Urothelium cell line (cell line): ENCODE measurements at regions not wholly inside any gene's neighbourhood (a gene's known extent, or its start where the extent isn't known, plus 50 kb on each side); places are given as distances from the start of the nearest gene placed in this dataset.
A peak's percentile ranks its signal among the peaks of the same experiment; 100 is the strongest.
"Not testable (repeated sequence)": the region's sequence is repeated elsewhere in the genome, so short reads cannot be mapped to it uniquely, and the experiment has no call there.

Experiments
- DNase-seq: peaks from one replicate; pipeline ENCODE4 v3.0.0; 2011; ENCODE audit warnings: low spot score, mixed read lengths
- FAIRE-seq: peaks from 2 replicates; lab custom pipeline; 2011; peaks lifted over from hg19 to GRCh38; lab: Jason Lieb, UNC

DNA sequence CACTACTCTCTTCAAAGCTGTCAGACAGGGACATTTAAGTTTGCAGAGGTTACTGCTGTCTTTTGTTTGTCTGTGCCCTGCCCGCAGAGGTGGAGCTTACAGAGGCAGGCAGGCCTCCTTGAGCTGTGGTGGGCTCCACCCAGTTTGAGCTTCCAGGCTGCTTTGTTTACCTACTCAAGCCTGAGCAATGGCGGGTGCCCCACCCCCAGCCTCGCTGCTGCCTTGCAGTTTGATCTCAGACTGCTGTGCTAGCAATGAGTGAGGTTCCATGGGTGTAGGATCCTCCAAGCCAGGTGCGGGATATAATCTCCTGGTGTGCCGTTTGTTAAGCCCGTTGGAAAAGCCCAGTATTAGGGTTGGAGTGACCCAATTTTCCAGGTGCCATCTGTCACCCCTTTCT lies 581.2 kb downstream of the ANKRD50 start:
- not testable (repeated sequence) for DNase-seq, FAIRE-seq

DNA sequence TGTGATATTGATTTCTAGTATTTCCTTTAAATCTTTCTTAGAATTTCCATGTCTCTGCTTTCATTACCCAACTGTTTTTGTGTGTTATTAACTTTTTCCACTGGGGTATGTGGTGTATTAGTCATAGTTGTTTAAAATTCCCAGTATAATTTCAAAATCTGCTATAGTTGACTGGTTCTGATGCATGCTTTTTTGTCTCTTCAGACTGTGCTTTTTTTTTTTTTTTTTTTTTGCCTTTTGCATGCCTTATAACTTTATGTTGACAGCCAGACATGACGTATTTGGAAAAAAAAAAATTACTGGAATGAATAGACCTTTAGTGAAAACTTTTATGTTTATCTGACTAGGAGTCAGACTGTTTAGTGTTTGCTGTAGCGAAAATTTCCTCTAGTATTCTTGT lies 580.4 kb downstream of the ANKRD50 start:
- DNase-seq, result no peak
- FAIRE-seq, result no peak

DNA sequence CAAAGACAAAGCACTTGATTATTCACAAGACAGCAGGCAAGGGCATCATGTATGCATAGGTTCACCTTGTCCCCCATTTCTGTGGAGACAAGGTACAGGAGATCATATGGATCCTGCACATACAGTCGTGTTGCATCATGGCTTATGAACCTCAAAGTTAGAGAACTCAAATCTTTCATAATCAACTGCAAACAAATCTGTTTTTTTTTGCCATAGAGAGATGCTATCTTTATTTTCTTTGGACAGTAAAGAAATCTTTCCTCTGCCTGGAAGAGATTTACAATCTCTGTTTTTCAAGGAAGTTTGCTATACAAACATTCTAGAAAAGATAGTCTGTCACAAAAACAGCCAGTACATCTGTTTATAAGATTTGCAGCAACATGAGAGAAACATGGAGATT lies 578.8 kb downstream of the ANKRD50 start:
- DNase-seq (no peak), FAIRE-seq (no peak)

DNA sequence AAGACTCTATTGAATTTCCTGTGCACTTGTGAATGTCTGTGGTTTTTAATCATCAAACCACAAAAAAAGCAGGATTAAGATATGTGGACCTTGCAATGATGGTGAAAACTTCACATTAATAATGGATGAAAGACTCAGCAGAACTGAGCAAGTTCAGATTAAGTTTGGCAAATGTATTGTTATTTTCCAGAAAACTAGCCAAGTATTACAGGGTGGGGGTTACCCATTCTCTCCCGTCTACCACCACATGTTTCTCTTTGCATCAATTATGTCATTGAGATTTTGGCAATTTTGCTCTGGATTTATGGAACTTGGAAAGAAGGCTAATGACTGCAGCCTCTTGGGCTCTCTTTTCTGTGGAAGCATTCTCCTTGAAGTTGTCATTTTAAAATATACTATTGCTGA lies 577.1 kb downstream of the ANKRD50 start:
- no peak for FAIRE-seq
- DNase-seq, result peak; percentile 12

DNA sequence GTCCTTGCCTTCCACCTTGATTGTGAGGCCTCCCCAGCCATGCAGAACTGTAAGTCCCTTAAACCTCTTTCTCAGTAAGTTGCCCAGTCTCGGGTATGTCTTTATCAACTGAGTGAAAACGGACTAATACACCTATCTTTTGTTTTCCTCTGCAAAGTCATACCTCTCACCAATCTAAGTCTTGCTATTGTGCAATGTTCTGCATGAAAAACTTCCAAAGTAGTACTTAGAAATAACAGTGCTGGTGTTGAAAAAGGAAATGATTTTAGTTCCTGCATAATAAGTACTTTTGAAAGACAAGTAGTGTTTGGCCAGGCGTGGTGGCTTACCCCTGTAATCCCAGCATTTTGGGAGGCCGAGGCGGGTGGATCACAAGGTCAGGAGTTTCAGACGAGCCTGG lies 573.5 kb downstream of the ANKRD50 start:
- FAIRE-seq (no peak), DNase-seq (no peak)

DNA sequence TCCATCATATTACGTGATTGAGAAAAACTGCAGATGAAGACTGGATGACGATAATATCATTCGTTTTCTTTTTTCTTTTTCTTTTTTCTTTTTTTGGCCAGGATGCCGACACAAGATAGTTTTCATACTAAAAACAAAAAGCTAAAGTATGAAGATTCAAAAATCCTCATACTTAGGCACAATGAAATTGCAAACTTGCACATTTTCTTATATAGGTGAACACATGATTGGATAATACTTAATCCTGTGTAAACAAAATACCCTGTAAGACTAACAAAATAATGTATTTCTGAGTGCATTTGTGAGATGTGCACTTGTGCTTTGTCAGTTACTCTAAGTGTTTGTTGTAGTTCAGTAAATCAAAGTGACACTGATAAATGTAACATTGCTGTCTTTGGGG lies 568.9 kb downstream of the ANKRD50 start:
- FAIRE-seq, result no peak
- no peak for DNase-seq

DNA sequence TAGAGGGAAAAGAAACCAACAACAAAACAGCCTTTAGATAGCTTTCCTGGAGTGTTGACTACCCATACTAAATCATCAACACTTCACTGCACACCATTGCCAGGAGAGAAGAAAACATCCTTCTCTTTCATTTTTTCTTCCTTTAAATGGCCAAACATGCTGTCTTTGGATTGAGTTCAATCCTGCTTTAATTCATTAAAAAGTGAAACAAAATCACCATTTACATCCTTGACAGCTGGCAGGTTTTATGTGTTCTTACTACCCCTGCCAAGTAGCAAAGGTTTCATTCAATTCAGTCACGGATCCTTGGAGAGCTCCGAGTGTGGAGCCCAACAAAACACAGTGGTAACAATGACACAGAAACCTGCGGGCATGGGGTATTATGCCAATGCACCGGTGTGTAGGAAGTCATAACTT lies 568.3 kb downstream of the ANKRD50 start:
- peak; percentile 14 for DNase-seq
- no peak for FAIRE-seq

DNA sequence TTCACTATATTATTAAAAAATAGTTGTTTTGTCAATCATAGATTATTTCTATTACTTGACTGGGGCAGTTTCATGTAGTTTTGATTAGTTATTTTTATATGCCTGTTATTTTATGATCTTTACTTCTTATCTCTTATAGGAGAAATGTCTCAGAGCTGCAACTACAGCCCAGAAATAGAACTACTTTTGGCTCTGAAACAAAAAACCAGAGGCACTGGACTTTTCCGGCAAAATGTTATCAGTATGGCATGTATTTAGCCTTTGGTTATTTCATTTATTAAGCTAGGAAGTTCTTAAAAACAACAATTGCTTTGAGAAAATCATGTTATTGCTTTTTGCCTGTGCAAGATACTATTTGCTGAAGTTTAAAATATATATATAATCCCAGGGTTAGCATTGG lies 566.5 kb downstream of the ANKRD50 start:
- DNase-seq, result no peak
- FAIRE-seq, result no peak

DNA sequence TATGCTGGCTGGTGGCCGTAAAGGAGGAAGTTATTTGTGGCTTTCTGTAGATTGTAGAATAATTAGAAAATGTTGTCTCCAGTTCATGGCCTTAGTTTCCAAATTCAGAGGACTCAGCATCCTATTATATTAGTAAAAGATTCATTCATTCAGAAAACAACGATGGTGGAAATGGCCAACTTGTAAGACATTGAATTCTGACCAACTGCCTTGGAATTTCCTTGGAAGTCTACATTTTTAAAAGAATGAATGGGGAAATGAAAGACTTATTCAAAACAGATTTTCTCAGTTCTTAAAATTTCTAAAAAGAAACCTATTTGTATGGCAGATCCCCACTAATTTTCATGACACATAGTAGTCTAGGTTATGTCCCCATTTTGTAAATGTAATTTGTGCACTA lies 561.5 kb downstream of the ANKRD50 start:
- DNase-seq, result no peak
- no peak for FAIRE-seq

DNA sequence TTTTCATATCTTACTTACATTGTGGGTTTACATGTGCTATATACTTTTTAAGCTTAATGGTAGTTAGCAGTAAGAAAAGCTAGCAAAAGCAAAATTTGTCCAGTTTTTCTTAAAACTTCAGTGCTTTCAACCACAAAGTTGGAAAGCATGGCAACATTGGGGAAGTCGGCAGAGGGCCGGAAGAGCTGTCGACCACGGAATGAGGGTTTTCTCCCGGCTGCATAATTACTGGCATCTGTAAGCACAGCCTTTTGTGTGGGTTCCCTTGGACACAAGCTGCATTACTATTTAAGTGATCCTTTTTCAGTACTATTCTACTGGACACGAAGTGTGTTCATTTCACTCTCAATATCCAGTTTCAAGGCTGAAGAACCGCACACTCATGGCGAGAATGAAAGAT lies 560.4 kb downstream of the ANKRD50 start:
- DNase-seq (no peak), FAIRE-seq (no peak)

DNA sequence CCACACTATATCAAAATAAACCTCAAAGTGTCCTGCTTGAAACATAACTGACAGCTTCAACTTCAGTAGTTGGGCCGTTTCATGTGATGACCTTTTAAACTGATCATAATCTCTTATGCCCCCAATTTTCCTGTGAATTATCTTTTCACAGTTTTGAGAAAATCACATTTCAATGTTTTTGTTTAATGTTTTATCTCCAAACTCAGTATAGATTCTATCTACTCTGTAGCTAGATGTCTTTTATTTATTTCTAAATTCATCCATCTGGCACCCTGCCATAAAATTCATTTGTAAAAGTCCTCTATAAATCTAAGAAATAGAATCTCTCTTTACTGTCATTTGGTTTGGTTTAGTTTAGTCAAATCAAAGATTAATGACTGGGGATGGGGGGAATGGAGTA lies 557.3 kb downstream of the ANKRD50 start:
- no peak for FAIRE-seq
- DNase-seq, result no peak

DNA sequence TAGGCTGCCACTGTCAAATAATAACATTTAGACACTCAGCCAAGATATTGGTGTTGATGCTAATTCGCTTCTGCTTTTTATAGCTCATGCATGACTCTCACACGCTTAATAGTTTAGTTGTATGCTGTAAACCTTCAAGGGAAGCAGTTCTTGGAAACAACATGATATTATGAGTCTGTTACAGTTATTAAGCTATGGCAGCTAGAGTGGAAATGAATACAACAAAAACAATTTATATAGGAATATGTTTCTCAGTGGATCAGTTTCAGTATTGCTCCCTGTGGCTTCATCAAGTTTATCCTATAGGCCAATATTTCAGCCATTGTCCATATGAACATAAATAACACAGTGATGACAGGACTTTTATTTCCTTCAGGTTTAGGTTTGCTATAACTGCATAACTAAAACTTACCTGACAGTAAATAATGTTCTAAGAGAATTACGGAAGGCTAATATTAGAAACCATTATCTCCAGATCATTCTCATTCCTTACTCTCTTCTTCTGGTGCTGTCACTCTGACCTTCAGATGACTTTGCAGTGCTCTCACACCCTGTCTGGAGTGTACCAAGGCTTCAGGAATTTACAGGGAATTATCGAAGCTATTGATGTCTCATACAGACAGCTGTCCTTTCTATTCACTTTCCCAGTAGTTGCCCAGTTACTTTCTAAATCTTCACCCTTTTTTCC lies 555.0 kb downstream of the ANKRD50 start:
- no peak for FAIRE-seq
- DNase-seq, result no peak

DNA sequence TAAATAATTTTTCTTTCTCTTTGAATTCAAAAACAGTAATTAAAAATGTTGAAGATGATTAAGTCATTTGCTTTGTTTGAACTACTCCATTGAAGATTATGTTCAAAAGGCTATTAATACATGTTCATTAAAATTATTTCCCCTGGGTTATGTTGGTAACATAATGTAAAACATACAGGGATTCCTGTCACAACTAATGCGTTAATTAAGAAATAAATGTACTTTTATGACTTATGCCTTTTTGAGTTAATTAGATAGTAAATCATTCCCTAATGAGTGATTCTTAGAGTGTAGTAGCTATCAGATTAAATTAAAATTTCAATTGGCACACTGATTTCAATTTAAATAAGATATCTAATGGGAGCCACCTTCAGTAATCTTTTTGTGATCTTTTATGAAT lies 549.1 kb downstream of the ANKRD50 start:
- no peak for FAIRE-seq
- no peak for DNase-seq

DNA sequence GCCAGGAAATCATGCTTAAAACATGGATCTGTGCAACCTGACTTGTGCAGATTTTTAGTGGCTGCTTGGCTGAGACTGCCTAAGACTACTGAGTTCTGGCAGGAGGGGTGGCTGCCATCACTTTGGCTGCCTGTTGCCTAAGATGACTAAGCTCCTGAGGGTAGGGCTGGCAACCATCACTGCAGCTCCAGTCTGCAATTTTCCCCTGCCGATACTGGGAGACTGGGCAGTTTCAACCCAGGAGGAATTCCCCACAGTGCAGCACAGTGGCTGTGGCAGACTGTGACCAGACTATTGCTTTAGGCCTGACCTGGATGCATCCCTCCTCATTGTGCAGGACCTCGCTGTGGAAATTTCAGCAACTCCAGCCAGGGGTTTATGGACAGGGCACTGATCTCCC lies 544.9 kb downstream of the ANKRD50 start:
- DNase-seq (no peak), FAIRE-seq (no peak)

DNA sequence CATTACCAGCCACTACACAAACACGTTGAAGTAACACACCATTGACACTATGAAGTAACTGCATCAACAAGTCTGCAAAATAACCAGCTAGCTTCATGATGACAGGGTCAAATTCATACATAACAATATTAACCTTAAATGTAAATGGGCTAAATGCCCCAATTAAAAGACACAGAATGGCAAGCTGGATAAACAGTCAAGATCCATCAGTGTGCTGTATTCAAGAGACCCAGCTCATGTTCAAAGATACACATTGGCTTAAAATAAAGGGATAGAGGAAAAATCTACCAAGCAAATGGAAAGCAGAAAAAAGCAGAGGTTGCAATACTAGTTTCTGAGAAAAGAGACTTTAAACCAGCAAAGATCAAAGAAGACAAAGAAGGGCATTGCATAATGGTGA lies 543.0 kb downstream of the ANKRD50 start:
- DNase-seq, FAIRE-seq: not testable (repeated sequence)

DNA sequence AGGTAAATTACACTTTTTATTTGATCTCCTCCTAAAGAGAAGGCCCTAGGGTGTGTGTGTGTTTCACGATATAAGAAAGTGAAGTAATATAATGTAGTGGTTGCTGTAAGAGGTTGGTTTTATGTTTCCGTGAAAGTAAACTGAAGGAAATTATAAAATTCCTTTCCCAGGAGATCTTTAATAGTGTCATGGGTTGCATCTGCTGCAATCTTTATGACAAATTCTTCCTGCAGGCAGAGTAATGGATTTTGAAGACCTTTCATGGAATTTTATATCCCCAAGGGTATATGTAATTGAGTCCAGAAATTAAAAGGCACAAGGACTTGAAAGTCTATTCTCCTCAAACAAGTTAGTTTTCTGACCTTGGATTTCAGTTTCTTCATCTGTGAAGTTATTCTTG lies 538.6 kb downstream of the ANKRD50 start:
- FAIRE-seq (no peak), DNase-seq (no peak)

DNA sequence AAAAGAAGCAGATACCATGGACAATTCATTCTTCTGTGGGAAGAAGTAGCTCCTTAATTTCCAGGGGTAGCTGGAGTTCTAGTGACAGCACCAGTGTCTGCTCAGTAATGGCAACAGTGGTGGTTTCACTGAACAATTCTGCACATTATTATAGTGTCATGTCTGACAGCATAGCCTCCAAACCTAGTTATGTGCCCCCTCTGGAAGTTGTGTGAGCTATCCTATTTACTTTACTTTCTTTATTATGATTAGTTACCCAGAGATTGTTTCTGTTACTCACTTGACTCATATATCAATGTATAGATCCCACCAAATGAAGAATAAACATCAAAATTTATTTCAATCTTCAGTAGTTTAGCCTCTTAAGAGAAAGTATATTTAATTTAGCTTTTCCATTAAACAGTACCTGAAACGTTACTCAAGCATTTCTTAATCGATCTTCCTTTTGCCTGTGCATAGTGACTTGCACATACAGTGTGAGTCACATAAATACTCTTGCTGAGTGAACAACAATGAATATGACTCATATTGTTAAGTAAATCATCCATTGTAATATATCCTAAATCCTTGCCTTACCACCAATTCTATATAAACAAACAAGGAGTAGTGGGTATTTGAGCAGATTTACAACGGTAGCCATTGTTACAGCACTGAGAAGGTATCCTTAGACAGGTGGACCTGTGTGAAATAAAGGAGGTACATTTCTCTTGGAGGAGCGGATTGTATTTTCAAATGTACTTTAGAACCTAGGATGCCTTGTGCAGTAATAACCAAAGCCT lies 534.7 kb downstream of the ANKRD50 start:
- FAIRE-seq, result peak; percentile 27
- DNase-seq, result peak; percentile 37

DNA sequence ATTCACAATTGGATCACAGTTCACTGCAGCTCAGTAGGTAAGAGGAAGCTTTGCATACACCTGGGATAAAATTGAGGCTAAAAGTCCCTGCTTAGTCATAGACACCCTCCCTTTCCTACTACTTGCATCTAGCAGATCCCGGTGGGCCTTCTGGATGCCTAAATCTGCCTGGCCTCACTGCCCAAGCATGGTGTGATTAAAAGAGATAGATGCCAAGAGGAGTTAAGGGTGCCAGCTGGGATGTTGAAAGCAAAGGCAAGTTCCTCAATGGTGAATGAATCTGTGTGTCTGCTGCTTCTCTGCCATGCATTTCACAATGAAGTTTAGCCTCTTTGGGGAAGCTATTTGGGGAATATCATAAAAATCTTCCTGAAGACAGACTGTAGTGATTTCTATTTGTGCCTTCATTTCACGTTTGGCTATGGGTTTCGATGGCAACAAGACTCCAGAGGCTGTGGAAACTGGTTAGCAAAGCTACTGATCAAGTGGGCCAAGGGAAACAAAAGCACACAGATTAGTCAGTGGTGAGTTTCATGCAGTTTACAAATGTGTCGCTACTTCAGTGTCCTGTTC lies 534.0 kb downstream of the ANKRD50 start:
- DNase-seq (no peak), FAIRE-seq (no peak)

DNA sequence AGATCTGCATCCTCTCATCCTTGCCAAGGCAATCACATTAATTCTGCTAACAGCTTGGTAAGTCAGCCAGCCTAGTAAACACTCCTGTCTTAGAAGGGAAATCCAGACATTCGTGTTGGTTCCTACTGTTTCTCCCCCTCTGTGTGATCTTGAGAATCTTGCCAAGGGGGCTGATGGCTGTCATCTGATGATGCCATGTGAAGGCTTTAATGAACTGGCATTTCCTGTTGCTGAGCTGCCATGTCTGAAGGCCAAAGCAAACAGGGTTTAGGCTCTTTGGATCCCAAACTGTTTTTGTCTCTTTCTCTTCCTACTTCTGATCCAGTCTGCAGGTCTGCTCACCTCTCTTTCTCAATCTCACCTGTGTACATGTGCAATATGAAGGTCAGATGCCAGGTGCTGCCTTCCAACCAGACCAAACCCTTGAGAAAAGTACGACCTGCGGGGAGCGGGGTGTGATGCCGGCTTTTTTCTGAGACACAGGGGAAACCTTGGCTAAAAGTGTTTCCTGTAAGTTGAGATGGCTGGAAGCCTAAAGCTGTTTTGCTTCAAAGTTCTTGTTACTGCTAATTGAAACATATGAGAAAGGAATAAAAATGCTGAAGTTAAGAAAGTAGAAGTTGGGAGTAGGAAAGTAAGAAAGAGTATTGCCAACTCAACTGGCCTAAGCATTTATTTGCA lies 532.9 kb downstream of the ANKRD50 start:
- FAIRE-seq, result no peak
- no peak for DNase-seq

DNA sequence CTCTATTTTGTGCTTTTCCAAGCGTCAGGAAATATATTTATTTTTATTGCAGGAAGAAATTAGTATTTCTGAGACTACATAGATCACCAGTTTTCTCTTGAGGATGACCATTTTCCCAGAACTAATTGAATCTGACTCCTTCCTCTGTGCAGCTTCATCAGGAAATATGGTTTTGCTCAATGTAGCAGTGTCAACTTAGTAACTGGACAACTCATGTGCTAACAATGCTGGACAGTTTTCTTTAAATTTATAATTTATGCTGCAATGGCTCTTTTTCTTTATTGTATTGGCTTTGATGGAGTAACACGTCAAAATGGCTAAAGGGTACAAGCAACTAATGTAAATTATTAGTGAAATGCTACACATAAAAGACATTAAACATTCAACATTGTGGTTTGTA lies 531.5 kb downstream of the ANKRD50 start:
- FAIRE-seq (no peak), DNase-seq (no peak)

DNA sequence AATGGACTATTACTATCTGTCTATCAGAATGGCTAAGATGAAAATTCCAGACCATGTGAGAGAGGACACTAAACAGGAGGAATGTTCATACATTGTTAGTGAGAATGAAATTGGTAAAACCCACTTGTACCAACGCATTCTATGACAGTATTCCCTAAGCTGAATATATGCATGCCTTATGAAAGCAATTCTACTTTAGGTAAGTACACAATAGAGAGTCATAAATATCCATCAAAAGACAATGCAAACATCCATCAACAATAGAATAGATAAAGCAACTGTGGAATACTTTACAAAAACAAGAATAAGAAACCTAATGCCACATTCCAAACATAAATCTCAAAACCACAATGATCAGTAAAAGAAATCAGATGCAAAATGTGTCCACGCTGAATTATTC lies 529.3 kb downstream of the ANKRD50 start:
- FAIRE-seq, result no peak
- no peak for DNase-seq

DNA sequence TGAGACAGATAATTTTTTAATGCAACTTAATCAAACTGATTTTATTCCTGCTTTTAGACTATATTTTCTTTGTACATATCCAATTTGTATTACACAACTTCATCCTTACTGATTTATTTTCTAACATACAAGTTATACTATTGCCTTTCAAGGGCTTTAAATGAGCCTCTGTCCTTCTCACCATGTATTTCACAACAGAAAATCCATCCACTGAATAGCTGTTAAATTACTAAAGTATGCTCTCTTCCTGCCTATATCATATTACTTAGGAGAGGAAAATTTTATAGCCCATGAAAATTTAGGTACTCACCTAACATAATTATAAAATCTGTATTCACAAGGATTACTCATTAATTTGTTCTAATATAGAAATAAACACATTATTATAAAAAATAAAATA lies 528.6 kb downstream of the ANKRD50 start:
- DNase-seq (no peak), FAIRE-seq (no peak)
